Activated CD4-positive, alpha-beta memory T cell treated with anti-CD3 and anti-CD28 coated beads for 36 hours (primary cell): ENCODE measurements at regions not wholly inside any gene's neighbourhood (a gene's known extent, or its start where the extent isn't known, plus 50 kb on each side); places are given as distances from the start of the nearest gene placed in this dataset.

ENCODE experiments used
- CTCF ChIA-PET: fragments of 350-600 bp; sonication (Branson Sonifier 250); formaldehyde crosslinking; loops from one replicate; lab custom pipeline; 2021; ENCODE audit warnings: antibody characterized with exemption, inconsistent platforms; lab: Charles Lee
- POLR2A ChIA-PET: fragments of 350-600 bp; sonication (Branson Sonifier 250); formaldehyde crosslinking; loops from one replicate; lab custom pipeline; 2021; ENCODE audit warnings: antibody characterized with exemption; lab: Charles Lee
- DNase-seq: peaks from one replicate; pipeline ENCODE4 v3.0.0-alpha.2; 2020
- H3K27ac Mint-ChIP-seq: one replicate; pipeline ENCODE4 v1.8.0; 2021; ENCODE audit warnings: mixed read lengths
- H3K27me3 Mint-ChIP-seq: one replicate; pipeline ENCODE4 v1.8.0; 2021; ENCODE audit warnings: mixed read lengths
- H3K36me3 Mint-ChIP-seq: one replicate; pipeline ENCODE4 v1.8.0; 2021; ENCODE audit warnings: mixed read lengths
- H3K4me1 Mint-ChIP-seq: one replicate; pipeline ENCODE4 v1.8.0; 2021; ENCODE audit warnings: low read depth, mixed read lengths
- H3K4me3 Mint-ChIP-seq: one replicate; pipeline ENCODE4 v1.8.0; 2021; ENCODE audit warnings: mild to moderate bottlenecking, mixed read lengths
- H3K9me3 Mint-ChIP-seq: one replicate; pipeline ENCODE4 v1.8.0; 2021; ENCODE audit warnings: mixed read lengths
- intact Hi-C: fragments of 100-400 bp; cut with micrococcal nuclease; formaldehyde crosslinking; loops from one replicate; pipeline ENCODE4 v1.15.1; 2023

- no peak overlapping the region for H3K4me3 Mint-ChIP-seq
- no peak overlapping the region for H3K27ac Mint-ChIP-seq
- H3K36me3 Mint-ChIP-seq, result no peaks in the 10 kb centered on the region
- no peaks in the 10 kb centered on the region for H3K27me3 Mint-ChIP-seq
- no peaks in the 10 kb centered on the region for H3K4me1 Mint-ChIP-seq
- ChIA-PET POLR2A (no interaction called here), CTCF (no interaction called here)
- intact Hi-C loops, result no loop called here
- DNase-seq, result no peak
- peaks cover 5% of the 10 kb centered on the region for H3K9me3 Mint-ChIP-seq
Measured at GRCh38 chr3:74329096-74329495, 285.4 kb downstream of the CNTN3 start.

GRCh38 chr3:74328435-74328834 lies 286.0 kb downstream of the CNTN3 start:
- Mint-ChIP-seq H3K4me3 (no peak overlapping the region), H3K27ac (no peak overlapping the region), H3K36me3 (no peaks in the 10 kb centered on the region), H3K4me1 (no peaks in the 10 kb centered on the region), H3K9me3 (peaks cover 4% of the 10 kb centered on the region), H3K27me3 (no peaks in the 10 kb centered on the region)
- ChIA-PET POLR2A (no interaction called here), CTCF (no interaction called here)
- DNase-seq, result no peak
- intact Hi-C loops, result no loop called here

- Mint-ChIP-seq H3K9me3 (peaks cover 24% of the 10 kb centered on the region), H3K4me3 (no peak overlapping the region), H3K27me3 (no peaks in the 10 kb centered on the region), H3K4me1 (no peaks in the 10 kb centered on the region), H3K27ac (no peak overlapping the region), H3K36me3 (no peaks in the 10 kb centered on the region)
- intact Hi-C loops, result no loop called here
- POLR2A ChIA-PET, result no interaction called here
- CTCF ChIA-PET, result no interaction called here
- DNase-seq, result no peak
Measured at GRCh38 chr3:74315291-74315690, 299.2 kb downstream of the CNTN3 start.

- H3K36me3 Mint-ChIP-seq, result no peaks in the 10 kb centered on the region
- no peaks in the 10 kb centered on the region for H3K4me1 Mint-ChIP-seq
- intact Hi-C loops, result no loop called here
- ChIA-PET POLR2A (no interaction called here), CTCF (no interaction called here)
- no peak overlapping the region for H3K4me3 Mint-ChIP-seq
- H3K27ac Mint-ChIP-seq, result no peak overlapping the region
- H3K27me3 Mint-ChIP-seq, result no peaks in the 10 kb centered on the region
- no peak for DNase-seq
- H3K9me3 Mint-ChIP-seq, result peaks cover 24% of the 10 kb centered on the region
Measured at GRCh38 chr3:74314696-74315095, 299.8 kb downstream of the CNTN3 start.

GRCh38 chr3:74309716-74310115 lies 304.7 kb downstream of the CNTN3 start:
- intact Hi-C loops, result no loop called here
- H3K4me1 Mint-ChIP-seq, result no peaks in the 10 kb centered on the region
- peaks cover 14% of the 10 kb centered on the region for H3K9me3 Mint-ChIP-seq
- POLR2A ChIA-PET, result no interaction called here
- CTCF ChIA-PET, result no interaction called here
- no peak overlapping the region for H3K27ac Mint-ChIP-seq
- no peak for DNase-seq
- H3K36me3 Mint-ChIP-seq, result no peaks in the 10 kb centered on the region
- H3K27me3 Mint-ChIP-seq, result no peaks in the 10 kb centered on the region
- H3K4me3 Mint-ChIP-seq, result no peak overlapping the region

GRCh38 chr3:74304424-74304823 lies 310.0 kb downstream of the CNTN3 start:
- Mint-ChIP-seq H3K4me3 (no peak overlapping the region), H3K9me3 (peaks cover 6% of the 10 kb centered on the region), H3K4me1 (no peaks in the 10 kb centered on the region), H3K36me3 (no peaks in the 10 kb centered on the region), H3K27ac (no peak overlapping the region), H3K27me3 (no peaks in the 10 kb centered on the region)
- CTCF ChIA-PET, result no interaction called here
- POLR2A ChIA-PET, result no interaction called here
- intact Hi-C loops, result no loop called here
- DNase-seq, result no peak

DNA sequence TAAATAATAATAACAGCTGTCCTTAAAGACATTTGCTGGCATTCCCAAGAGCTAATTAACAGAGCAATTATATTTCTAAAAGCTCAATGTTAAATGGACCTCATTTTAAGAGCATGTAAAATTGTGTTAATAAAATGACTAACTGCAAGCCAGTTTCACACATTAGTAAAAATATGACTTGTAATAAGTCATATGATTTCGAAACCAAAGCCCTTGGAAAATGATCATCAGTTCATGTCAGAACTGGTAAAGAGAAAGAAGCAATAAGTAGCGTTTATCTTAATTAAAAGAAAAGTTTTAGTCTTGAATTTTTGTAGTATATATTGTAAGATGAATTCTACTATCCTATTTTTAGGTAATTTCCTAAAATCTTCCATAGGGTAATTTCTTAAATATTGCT lies 310.7 kb downstream of the CNTN3 start:
- Mint-ChIP-seq H3K36me3 (no peaks in the 10 kb centered on the region), H3K27me3 (no peaks in the 10 kb centered on the region), H3K4me1 (no peaks in the 10 kb centered on the region), H3K9me3 (peaks cover 6% of the 10 kb centered on the region), H3K4me3 (no peak overlapping the region), H3K27ac (no peak overlapping the region)
- ChIA-PET CTCF (no interaction called here), POLR2A (no interaction called here)
- no peak for DNase-seq
- intact Hi-C loops, result no loop called here

DNA sequence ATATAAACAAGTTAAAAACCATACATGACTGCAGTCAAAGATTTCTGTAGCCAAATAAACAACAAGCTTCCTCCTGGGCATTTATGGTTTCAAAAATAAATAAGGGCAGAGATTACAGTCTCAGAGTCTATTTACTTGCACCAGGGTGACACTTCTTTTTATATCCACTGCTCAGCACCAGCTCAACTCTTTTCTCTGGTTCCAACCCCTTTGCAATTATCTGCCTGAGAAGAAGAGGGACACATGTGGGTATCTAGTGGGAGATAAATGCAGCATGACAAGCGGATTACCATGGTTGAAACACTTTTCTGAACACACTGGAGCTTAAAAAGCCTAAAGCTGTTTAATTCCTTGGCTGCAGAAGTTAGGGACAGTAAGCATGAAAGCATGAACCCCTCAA lies 311.5 kb downstream of the CNTN3 start:
- ChIA-PET POLR2A (no interaction called here), CTCF (no interaction called here)
- intact Hi-C loops, result no loop called here
- Mint-ChIP-seq H3K27ac (no peak overlapping the region), H3K4me1 (no peaks in the 10 kb centered on the region), H3K4me3 (no peak overlapping the region), H3K9me3 (peaks cover 6% of the 10 kb centered on the region), H3K36me3 (no peaks in the 10 kb centered on the region), H3K27me3 (no peaks in the 10 kb centered on the region)
- no peak for DNase-seq

DNA sequence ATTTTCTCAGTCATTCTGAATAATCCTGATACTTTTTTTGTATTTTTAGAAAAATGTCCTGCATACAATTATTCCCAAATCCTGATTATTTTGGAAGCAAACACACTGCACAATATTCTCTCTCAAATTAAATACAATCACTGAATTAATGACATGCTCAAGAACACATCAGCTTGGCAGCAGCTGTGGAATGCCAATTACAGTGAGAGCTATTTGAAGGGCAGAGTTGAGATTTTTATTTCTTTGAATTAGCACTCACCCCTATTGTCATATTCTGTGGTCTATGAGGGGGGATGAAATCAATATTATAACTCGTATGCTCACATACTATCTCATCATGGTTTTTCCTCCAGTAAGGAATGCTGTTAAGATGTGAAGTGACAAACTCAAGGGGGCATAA lies 312.2 kb downstream of the CNTN3 start:
- intact Hi-C loops, result no loop called here
- H3K36me3 Mint-ChIP-seq, result no peaks in the 10 kb centered on the region
- DNase-seq, result no peak
- H3K27ac Mint-ChIP-seq, result no peak overlapping the region
- H3K27me3 Mint-ChIP-seq, result no peaks in the 10 kb centered on the region
- H3K9me3 Mint-ChIP-seq, result peaks cover 6% of the 10 kb centered on the region
- no peaks in the 10 kb centered on the region for H3K4me1 Mint-ChIP-seq
- no peak overlapping the region for H3K4me3 Mint-ChIP-seq
- ChIA-PET POLR2A (no interaction called here), CTCF (no interaction called here)

GRCh38 chr3:74301056-74301455 lies 313.4 kb downstream of the CNTN3 start:
- DNase-seq, result no peak
- H3K27me3 Mint-ChIP-seq, result no peaks in the 10 kb centered on the region
- no peaks in the 10 kb centered on the region for H3K4me1 Mint-ChIP-seq
- H3K9me3 Mint-ChIP-seq, result peaks cover 6% of the 10 kb centered on the region
- intact Hi-C loops, result no loop called here
- ChIA-PET CTCF (no interaction called here), POLR2A (no interaction called here)
- H3K36me3 Mint-ChIP-seq, result no peaks in the 10 kb centered on the region
- H3K4me3 Mint-ChIP-seq, result no peak overlapping the region
- H3K27ac Mint-ChIP-seq, result no peak overlapping the region

DNA sequence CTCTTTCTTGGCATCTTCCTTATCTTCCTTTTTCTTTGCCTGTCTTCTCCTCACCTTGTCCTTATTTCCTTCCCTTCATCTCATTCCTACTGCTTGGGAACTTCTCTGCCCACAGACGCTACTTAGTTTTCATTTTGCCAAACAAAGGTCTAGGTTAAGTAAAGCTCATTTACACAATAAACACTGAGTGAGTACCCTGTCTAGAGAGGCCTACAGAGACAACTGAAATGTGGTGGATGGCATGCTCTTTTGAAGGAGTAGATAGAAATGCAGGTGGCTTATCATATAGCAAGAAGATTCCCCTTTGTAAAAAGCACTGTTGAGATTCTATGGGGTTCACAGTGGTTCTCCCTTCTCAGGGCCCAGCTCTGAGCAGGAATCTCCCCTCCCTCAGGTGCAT lies 319.0 kb downstream of the CNTN3 start:
- H3K27ac Mint-ChIP-seq, result no peak overlapping the region
- no peak for DNase-seq
- ChIA-PET CTCF (no interaction called here), POLR2A (no interaction called here)
- peaks cover 6% of the 10 kb centered on the region for H3K9me3 Mint-ChIP-seq
- no peaks in the 10 kb centered on the region for H3K4me1 Mint-ChIP-seq
- no peaks in the 10 kb centered on the region for H3K36me3 Mint-ChIP-seq
- intact Hi-C loops, result no loop called here
- no peak overlapping the region for H3K4me3 Mint-ChIP-seq
- H3K27me3 Mint-ChIP-seq, result no peaks in the 10 kb centered on the region

GRCh38 chr3:74288761-74289160 lies 325.7 kb downstream of the CNTN3 start:
- intact Hi-C loops, result no loop called here
- no peaks in the 10 kb centered on the region for H3K4me1 Mint-ChIP-seq
- H3K4me3 Mint-ChIP-seq, result no peak overlapping the region
- CTCF ChIA-PET, result no interaction called here
- no peak overlapping the region for H3K27ac Mint-ChIP-seq
- H3K9me3 Mint-ChIP-seq, result peaks cover 9% of the 10 kb centered on the region
- H3K36me3 Mint-ChIP-seq, result no peaks in the 10 kb centered on the region
- POLR2A ChIA-PET, result no interaction called here
- no peak for DNase-seq
- H3K27me3 Mint-ChIP-seq, result no peaks in the 10 kb centered on the region

DNA sequence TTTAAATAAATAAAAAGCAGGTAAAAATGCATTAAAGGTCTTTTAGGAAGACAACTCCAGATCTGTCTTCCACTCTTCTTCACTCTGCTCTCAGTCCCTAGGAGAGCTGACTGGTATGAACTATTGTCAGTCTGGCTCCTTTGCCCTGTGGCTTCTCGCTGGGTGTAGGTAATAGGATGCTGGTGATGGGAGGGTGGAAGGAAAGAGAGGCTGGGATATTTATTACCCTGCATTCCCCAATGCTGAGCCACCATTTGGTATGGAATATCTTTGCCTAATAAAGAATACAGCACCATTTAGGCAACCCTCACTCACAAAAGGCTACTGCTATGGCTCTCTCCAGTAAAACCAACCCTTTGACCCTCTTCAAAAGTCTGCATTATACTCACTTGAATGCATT lies 326.9 kb downstream of the CNTN3 start:
- Mint-ChIP-seq H3K9me3 (peaks cover 11% of the 10 kb centered on the region), H3K36me3 (no peaks in the 10 kb centered on the region), H3K4me3 (no peak overlapping the region), H3K4me1 (no peaks in the 10 kb centered on the region), H3K27ac (no peak overlapping the region), H3K27me3 (no peaks in the 10 kb centered on the region)
- intact Hi-C loops, result no loop called here
- ChIA-PET POLR2A (no interaction called here), CTCF (no interaction called here)
- no peak for DNase-seq

DNA sequence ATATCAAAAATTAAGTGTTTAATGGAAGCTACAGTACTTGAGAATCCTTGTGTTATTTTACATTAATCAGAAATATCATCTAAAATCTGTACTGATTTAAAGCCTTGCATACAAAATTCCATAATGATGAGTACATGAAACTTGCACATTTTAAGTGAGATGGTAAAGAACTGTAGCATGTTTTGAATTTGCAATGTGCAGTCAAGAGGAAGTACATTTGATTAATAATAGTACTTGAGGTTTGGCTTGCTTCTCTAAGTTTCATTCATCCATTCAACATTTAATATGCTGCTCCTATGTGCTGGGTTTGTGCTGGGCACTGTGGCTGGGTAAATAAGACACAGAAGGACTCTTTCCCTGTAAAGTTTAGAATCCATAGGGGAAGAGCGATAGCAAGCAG lies 332.3 kb downstream of the CNTN3 start:
- Mint-ChIP-seq H3K4me3 (no peak overlapping the region), H3K4me1 (no peaks in the 10 kb centered on the region), H3K36me3 (no peaks in the 10 kb centered on the region), H3K27me3 (no peaks in the 10 kb centered on the region), H3K27ac (no peak overlapping the region), H3K9me3 (peaks cover 19% of the 10 kb centered on the region)
- no peak for DNase-seq
- intact Hi-C loops, result no loop called here
- CTCF ChIA-PET, result no interaction called here
- POLR2A ChIA-PET, result no interaction called here
